ENCODE measurements at regions not wholly inside any gene's neighbourhood (a gene's known extent, or its start where the extent isn't known, plus 50 kb on each side); places are given as distances from the start of the nearest gene placed in this dataset.

GRCh38 chr16:59887856-59888255 lies 1153.7 kb upstream of the GOT2 start:
- Histone ChIP-seq H3K9me1 (ENCODE audit: control insufficient read depth, insufficient read depth, low read length) (no peaks in the 10 kb centered on the region), H3K36me3 (ENCODE audit: control insufficient read depth, insufficient read depth, low read length) (no peaks in the 10 kb centered on the region), H3K79me2 (ENCODE audit: control insufficient read depth, insufficient read depth, low read length) (no peaks in the 10 kb centered on the region), H3K4me1 (replicated peaks in 1 of 2; ENCODE audit: control insufficient read depth in 2 of 2, insufficient read depth in 2 of 2, low read length in 2 of 2) (no peaks in the 10 kb centered on the region), H4K20me1 (replicated peaks; ENCODE audit: control insufficient read depth, insufficient read depth, low read length) (no peaks in the 10 kb centered on the region), H3K4me2 (ENCODE audit: insufficient read depth, low read length) (no peak overlapping the region), H3K27ac (ENCODE audit: extremely low read depth, low read depth, low read length) (no peak overlapping the region), H3K4me3 (no peak overlapping the region), H3K9me3 (replicated peaks; ENCODE audit: control insufficient read depth, insufficient read depth, low read depth, low read length) (no peaks in the 10 kb centered on the region), H3K27me3 (ENCODE audit: control insufficient read depth in 2 of 2, insufficient read depth in 2 of 2, low read length in 2 of 2) (no peaks in the 10 kb centered on the region), H3K9ac (ENCODE audit: insufficient read depth in 1 of 2, low read depth in 2 of 2, low read length in 2 of 2) (no peak overlapping the region), H2AFZ (ENCODE audit: low read depth, low read length) (no peak overlapping the region)
- in situ Hi-C loops (cut with MboI) (no loop called here), intact Hi-C loops (cut with micrococcal nuclease) (no loop called here)
- 0% methylated on average over 2 of the region's 2 CpGs for WGBS (ENCODE audit: insufficient coverage, low coverage, missing lambda C conversion rate)
- FAIRE-seq (no peak), DNase-seq (ENCODE audit: extremely low read depth in 1 of 4, low spot score in 3 of 4) (no peak), ATAC-seq (no peak)
- POLR2A ChIA-PET, result no interaction called here
- CTCF ChIA-PET (ENCODE audit: low intra/inter-chr PET ratio), result no interaction called here
- no peak for TF ChIP-seq FOS (IDR thresholded peaks at IDR 0.05; ENCODE audit: extremely low read depth, insufficient read length)
- TF ChIP-seq MAX (CRISPR knock-in tag; IDR thresholded peaks at IDR 0.05), result no peak
- TF ChIP-seq MBD2 (IDR thresholded peaks at IDR 0.05; ENCODE audit: borderline replicate concordance, low read depth), result no peak
- TF ChIP-seq SNIP1 (IDR thresholded peaks at IDR 0.05; ENCODE audit: low read depth), result no peak
- TF ChIP-seq KHSRP (IDR thresholded peaks at IDR 0.05), result no peak
- no peak for TF ChIP-seq SRF (CRISPR knock-in tag; IDR thresholded peaks at IDR 0.05)
- no peak for TF ChIP-seq MCM2 (IDR thresholded peaks at IDR 0.05; ENCODE audit: low read depth)
- BruUV-seq (replicated peaks), result no TSS peak

- H2AFZ ChIP-seq (ENCODE audit: low read depth, low read length), result no peak overlapping the region
- 0% methylated on average over 2 of the region's 2 CpGs for WGBS (ENCODE audit: insufficient coverage, low coverage, missing lambda C conversion rate)
- H3K36me3 ChIP-seq (ENCODE audit: control insufficient read depth, insufficient read depth, low read length), result no peaks in the 10 kb centered on the region
- FAIRE-seq (no peak), ATAC-seq (no peak), DNase-seq (ENCODE audit: extremely low read depth in 1 of 4, low spot score in 3 of 4) (no peak)
- in situ Hi-C loops (cut with MboI), result no loop called here
- H3K79me2 ChIP-seq (ENCODE audit: control insufficient read depth, insufficient read depth, low read length), result no peaks in the 10 kb centered on the region
- no peaks in the 10 kb centered on the region for H3K4me1 ChIP-seq (replicated peaks in 1 of 2; ENCODE audit: control insufficient read depth in 2 of 2, insufficient read depth in 2 of 2, low read length in 2 of 2)
- no peak overlapping the region for H3K9ac ChIP-seq (ENCODE audit: insufficient read depth in 1 of 2, low read depth in 2 of 2, low read length in 2 of 2)
- no peaks in the 10 kb centered on the region for H3K9me3 ChIP-seq (replicated peaks; ENCODE audit: control insufficient read depth, insufficient read depth, low read depth, low read length)
- no peaks in the 10 kb centered on the region for H3K27me3 ChIP-seq (ENCODE audit: control insufficient read depth in 2 of 2, insufficient read depth in 2 of 2, low read length in 2 of 2)
- no peak overlapping the region for H3K27ac ChIP-seq (ENCODE audit: extremely low read depth, low read depth, low read length)
- no TSS peak for BruUV-seq (replicated peaks)
- ChIA-PET CTCF (ENCODE audit: low intra/inter-chr PET ratio) (no interaction called here), POLR2A (no interaction called here)
- H3K4me3 ChIP-seq, result no peak overlapping the region
- intact Hi-C loops (cut with micrococcal nuclease), result no loop called here
- no peaks in the 10 kb centered on the region for H4K20me1 ChIP-seq (replicated peaks; ENCODE audit: control insufficient read depth, insufficient read depth, low read length)
- no peaks in the 10 kb centered on the region for H3K9me1 ChIP-seq (ENCODE audit: control insufficient read depth, insufficient read depth, low read length)
- H3K4me2 ChIP-seq (ENCODE audit: insufficient read depth, low read length), result no peak overlapping the region
- TF ChIP-seq ARNT (IDR thresholded peaks at IDR 0.05) (no peak), BRF2 (IDR thresholded peaks at IDR 0.05; ENCODE audit: borderline replicate concordance, insufficient read depth, insufficient read length) (no peak), NR1H2 (CRISPR knock-in tag; IDR thresholded peaks at IDR 0.05) (no peak), ZSCAN29 (IDR thresholded peaks at IDR 0.05) (no peak), ZC3H11A (IDR thresholded peaks at IDR 0.05; ENCODE audit: low read depth, low read length) (no peak)
- TF ChIP-seq, protein P1, sequence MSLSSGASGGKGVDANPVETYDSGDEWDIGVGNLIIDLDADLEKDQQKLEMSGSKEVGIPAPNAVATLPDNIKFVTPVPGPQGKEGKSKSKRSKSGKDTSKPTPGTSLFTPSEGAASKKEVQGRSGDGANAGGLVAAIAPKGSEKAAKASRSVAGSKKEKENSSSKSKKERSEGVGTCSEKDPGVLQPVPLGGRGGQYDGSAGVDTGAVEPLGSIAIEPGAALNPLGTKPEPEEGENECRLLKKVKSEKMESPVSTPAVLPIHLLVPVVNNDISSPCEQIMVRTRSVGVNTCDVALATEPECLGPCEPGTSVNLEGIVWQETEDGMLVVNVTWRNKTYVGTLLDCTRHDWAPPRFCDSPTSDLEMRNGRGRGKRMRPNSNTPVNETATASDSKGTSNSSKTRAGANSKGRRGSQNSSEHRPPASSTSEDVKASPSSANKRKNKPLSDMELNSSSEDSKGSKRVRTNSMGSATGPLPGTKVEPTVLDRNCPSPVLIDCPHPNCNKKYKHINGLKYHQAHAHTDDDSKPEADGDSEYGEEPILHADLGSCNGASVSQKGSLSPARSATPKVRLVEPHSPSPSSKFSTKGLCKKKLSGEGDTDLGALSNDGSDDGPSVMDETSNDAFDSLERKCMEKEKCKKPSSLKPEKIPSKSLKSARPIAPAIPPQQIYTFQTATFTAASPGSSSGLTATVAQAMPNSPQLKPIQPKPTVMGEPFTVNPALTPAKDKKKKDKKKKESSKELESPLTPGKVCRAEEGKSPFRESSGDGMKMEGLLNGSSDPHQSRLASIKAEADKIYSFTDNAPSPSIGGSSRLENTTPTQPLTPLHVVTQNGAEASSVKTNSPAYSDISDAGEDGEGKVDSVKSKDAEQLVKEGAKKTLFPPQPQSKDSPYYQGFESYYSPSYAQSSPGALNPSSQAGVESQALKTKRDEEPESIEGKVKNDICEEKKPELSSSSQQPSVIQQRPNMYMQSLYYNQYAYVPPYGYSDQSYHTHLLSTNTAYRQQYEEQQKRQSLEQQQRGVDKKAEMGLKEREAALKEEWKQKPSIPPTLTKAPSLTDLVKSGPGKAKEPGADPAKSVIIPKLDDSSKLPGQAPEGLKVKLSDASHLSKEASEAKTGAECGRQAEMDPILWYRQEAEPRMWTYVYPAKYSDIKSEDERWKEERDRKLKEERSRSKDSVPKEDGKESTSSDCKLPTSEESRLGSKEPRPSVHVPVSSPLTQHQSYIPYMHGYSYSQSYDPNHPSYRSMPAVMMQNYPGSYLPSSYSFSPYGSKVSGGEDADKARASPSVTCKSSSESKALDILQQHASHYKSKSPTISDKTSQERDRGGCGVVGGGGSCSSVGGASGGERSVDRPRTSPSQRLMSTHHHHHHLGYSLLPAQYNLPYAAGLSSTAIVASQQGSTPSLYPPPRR (CRISPR knock-in tag; IDR thresholded peaks at IDR 0.05; ENCODE audit: borderline replicate concordance), result no peak
Observed at GRCh38 chr16:59886021-59886420, 1151.9 kb upstream of the GOT2 start.
